ENCODE measurements at regions not wholly inside any gene's neighbourhood (a gene's known extent, or its start where the extent isn't known, plus 50 kb on each side); places are given as distances from the start of the nearest gene placed in this dataset.

DNA sequence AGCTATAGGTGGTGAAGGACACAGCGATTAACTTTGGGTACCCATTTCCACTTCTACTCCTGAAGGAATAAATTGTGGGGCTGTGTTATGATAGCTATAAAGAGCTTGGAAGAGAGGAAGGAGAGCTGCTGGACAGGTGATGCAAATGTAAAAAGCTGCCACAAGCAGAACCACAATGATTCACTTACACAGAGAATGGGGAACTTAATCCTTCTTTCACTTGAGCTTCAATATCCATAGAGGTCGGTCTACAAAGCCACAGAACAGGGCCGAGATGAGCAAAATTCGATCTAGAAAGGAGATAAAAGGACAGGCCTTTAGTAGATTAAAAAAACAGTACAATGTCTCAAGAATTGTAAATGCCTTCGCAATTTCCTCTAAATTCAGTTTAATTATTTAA, 831.1 kb downstream of the LRFN5 start:
- no peak overlapping the region for H2AFZ ChIP-seq (ENCODE audit: insufficient read depth, low read depth, low read length, poor library complexity, severe bottlenecking)
- H3K4me3 Mint-ChIP-seq, result no peak overlapping the region
- no peaks in the 10 kb centered on the region for H3K27me3 ChIP-seq (replicated peaks in 1 of 4; ENCODE audit: control extremely low read depth in 1 of 4, control insufficient read depth in 3 of 4, insufficient read depth in 4 of 4, low read length in 3 of 4)

GRCh38 chr14:42429401-42429800, 822.7 kb downstream of the LRFN5 start:
- no peak for TF ChIP-seq EZH2 (IDR thresholded peaks at IDR 0.05; ENCODE audit: borderline replicate concordance, insufficient read depth, low read depth, low read length, poor library complexity, severe bottlenecking)
- TF ChIP-seq, protein P1, sequence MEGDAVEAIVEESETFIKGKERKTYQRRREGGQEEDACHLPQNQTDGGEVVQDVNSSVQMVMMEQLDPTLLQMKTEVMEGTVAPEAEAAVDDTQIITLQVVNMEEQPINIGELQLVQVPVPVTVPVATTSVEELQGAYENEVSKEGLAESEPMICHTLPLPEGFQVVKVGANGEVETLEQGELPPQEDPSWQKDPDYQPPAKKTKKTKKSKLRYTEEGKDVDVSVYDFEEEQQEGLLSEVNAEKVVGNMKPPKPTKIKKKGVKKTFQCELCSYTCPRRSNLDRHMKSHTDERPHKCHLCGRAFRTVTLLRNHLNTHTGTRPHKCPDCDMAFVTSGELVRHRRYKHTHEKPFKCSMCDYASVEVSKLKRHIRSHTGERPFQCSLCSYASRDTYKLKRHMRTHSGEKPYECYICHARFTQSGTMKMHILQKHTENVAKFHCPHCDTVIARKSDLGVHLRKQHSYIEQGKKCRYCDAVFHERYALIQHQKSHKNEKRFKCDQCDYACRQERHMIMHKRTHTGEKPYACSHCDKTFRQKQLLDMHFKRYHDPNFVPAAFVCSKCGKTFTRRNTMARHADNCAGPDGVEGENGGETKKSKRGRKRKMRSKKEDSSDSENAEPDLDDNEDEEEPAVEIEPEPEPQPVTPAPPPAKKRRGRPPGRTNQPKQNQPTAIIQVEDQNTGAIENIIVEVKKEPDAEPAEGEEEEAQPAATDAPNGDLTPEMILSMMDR (IDR thresholded peaks at IDR 0.05), result no peak
- H3K4me3 ChIP-seq (ENCODE audit: control extremely low read depth in 1 of 5, extremely low read depth in 1 of 5, insufficient read depth in 1 of 5, low read depth in 2 of 5, low read length in 4 of 5), result no peak overlapping the region
- peaks cover 13 to 23% of the 10 kb centered on the region in 2 donors for H3K4me1 ChIP-seq (ENCODE audit: control insufficient read depth in 2 of 2, insufficient read depth in 2 of 2, low read length in 2 of 2)
- Mint-ChIP-seq H3K27ac (peak overlapping the region; percentile 83), H3K4me1 (peaks cover 19% of the 10 kb centered on the region), H3K27me3 (no peaks in the 10 kb centered on the region), H3K9me3 (ENCODE audit: insufficient read depth) (peaks cover 4% of the 10 kb centered on the region), H3K4me3 (peak overlapping the region; percentile 42)
- no peaks in the 10 kb centered on the region for H3K36me3 ChIP-seq (replicated peaks in 1 of 2; ENCODE audit: control extremely low read depth in 1 of 2, control insufficient read depth in 1 of 2, extremely low read depth in 1 of 2, insufficient read depth in 2 of 2, low read length in 1 of 2)
- ATAC-seq (ENCODE audit: low read depth), result no peak
- peak overlapping the region; percentile 34 for H3K4me2 ChIP-seq (replicated peaks; ENCODE audit: low read depth, low read length, poor library complexity, severe bottlenecking)
- H3K27me3 ChIP-seq (replicated peaks in 1 of 4; ENCODE audit: control extremely low read depth in 1 of 4, control insufficient read depth in 3 of 4, insufficient read depth in 4 of 4, low read length in 3 of 4), result no peaks in the 10 kb centered on the region
- intact Hi-C loops (cut with micrococcal nuclease), result no loop called here
- no peaks in the 10 kb centered on the region for H3K9me3 ChIP-seq (ENCODE audit: control extremely low read depth in 1 of 3, control insufficient read depth in 2 of 3, insufficient read depth in 1 of 3, low read length in 2 of 3)
- WGBS (ENCODE audit: insufficient coverage), result 44% methylated on average over 2 of the region's 2 CpGs
- H4K20me1 ChIP-seq (ENCODE audit: control insufficient read depth, insufficient read depth, low read length, poor library complexity, severe bottlenecking), result no peaks in the 10 kb centered on the region
- H3K27ac ChIP-seq (ENCODE audit: low read length in 2 of 2), result peak overlapping the region; percentile 70 to 80
- H3K79me2 ChIP-seq (ENCODE audit: control insufficient read depth, insufficient read depth, low read length), result no peaks in the 10 kb centered on the region
- H2AFZ ChIP-seq (ENCODE audit: insufficient read depth, low read depth, low read length, poor library complexity, severe bottlenecking), result no peak overlapping the region
- ChIA-PET CTCF (interaction anchor here (1.2 kb wide), 1 partner anchor 204 kb away, joined by 3 read pairs; no protein-coding TSS in a partner anchor), POLR2A (no interaction called here)
- no peak overlapping the region for H3K9ac ChIP-seq (ENCODE audit: low read length)
- no peak for DNase-seq

More for the DNA sequence above, 831.1 kb downstream of the LRFN5 start:
- H3K9ac ChIP-seq (ENCODE audit: low read length), result no peak overlapping the region
- intact Hi-C loops (cut with micrococcal nuclease), result no loop called here
- DNase-seq (no peak), ATAC-seq (ENCODE audit: low read depth) (peak; percentile 21)
- H3K4me1 ChIP-seq (ENCODE audit: control insufficient read depth in 2 of 2, insufficient read depth in 2 of 2, low read length in 2 of 2), result no peaks in the 10 kb centered on the region
- Mint-ChIP-seq H3K4me1 (peaks cover 10% of the 10 kb centered on the region), H3K27ac (no peak overlapping the region), H3K27me3 (no peaks in the 10 kb centered on the region), H3K9me3 (ENCODE audit: insufficient read depth) (no peaks in the 10 kb centered on the region)
- WGBS (ENCODE audit: insufficient coverage), result no CpG with 5 or more reads among the region's 5 CpGs
- CTCF ChIA-PET, result no interaction called here
- no peaks in the 10 kb centered on the region for H3K79me2 ChIP-seq (ENCODE audit: control insufficient read depth, insufficient read depth, low read length)
- H3K9me3 ChIP-seq (ENCODE audit: control extremely low read depth in 1 of 3, control insufficient read depth in 2 of 3, insufficient read depth in 1 of 3, low read length in 2 of 3), result peaks cover 0 to 2% (median 0%) of the 10 kb centered on the region in 3 donors
- no peak overlapping the region for H3K27ac ChIP-seq (ENCODE audit: low read length in 2 of 2)
- POLR2A ChIA-PET, result no interaction called here
- TF ChIP-seq EZH2 (IDR thresholded peaks at IDR 0.05; ENCODE audit: borderline replicate concordance, insufficient read depth, low read depth, low read length, poor library complexity, severe bottlenecking), result no peak
- TF ChIP-seq, protein P1 (IDR thresholded peaks at IDR 0.05), result no peak
- no peak overlapping the region for H3K4me3 ChIP-seq (ENCODE audit: control extremely low read depth in 1 of 5, extremely low read depth in 1 of 5, insufficient read depth in 1 of 5, low read depth in 2 of 5, low read length in 4 of 5)
- no peak overlapping the region for H3K4me2 ChIP-seq (replicated peaks; ENCODE audit: low read depth, low read length, poor library complexity, severe bottlenecking)
- no peaks in the 10 kb centered on the region for H3K36me3 ChIP-seq (replicated peaks in 1 of 2; ENCODE audit: control extremely low read depth in 1 of 2, control insufficient read depth in 1 of 2, extremely low read depth in 1 of 2, insufficient read depth in 2 of 2, low read length in 1 of 2)
- no peaks in the 10 kb centered on the region for H4K20me1 ChIP-seq (ENCODE audit: control insufficient read depth, insufficient read depth, low read length, poor library complexity, severe bottlenecking)

Data from B cell (primary cell).